Suprapubic skin (tissue), 4 donors: ENCODE measurements at regions not wholly inside any gene's neighbourhood (a gene's known extent, or its start where the extent isn't known, plus 50 kb on each side); places are given as distances from the start of the nearest gene placed in this dataset.

Source experiments
- CTCF ChIP-seq, 2 donors: fragments of 200-600 bp in 1 of 2; fragments of 450-650 bp in 1 of 2; sonication (generic) in 1 of 2; IDR thresholded peaks; one replicate each; pipeline ENCODE4 v1.5.1; 2016 to 2019; ENCODE audit warnings: antibody characterized with exemption in 2 of 2, mild to moderate bottlenecking in 1 of 2, moderate library complexity in 1 of 2
- EP300 ChIP-seq: sonication (generic); formaldehyde crosslinking; IDR thresholded peaks from one replicate; pipeline ENCODE4 v1.6.1; 2017; ENCODE audit warnings: antibody characterized with exemption
- POLR2A ChIP-seq, 2 donors: fragments of 450-650 bp; IDR thresholded peaks; one replicate each; pipeline ENCODE4 v1.6.1; 2017; ENCODE audit warnings: antibody characterized with exemption in 2 of 2, mild to moderate bottlenecking in 2 of 2, moderate library complexity in 2 of 2
- POLR2AphosphoS5 ChIP-seq, 3 donors: sonication (generic); formaldehyde crosslinking; IDR thresholded peaks; one replicate each; pipeline ENCODE4 v1.6.1; 2017; ENCODE audit warnings: antibody characterized with exemption in 3 of 3

GRCh38 chr1:177700856-177701255, 269.0 kb downstream of the SEC16B start:
- TF ChIP-seq CTCF (IDR thresholded peaks at IDR 0.05) (no peak), EP300 (no peak), POLR2A (IDR thresholded peaks at IDR 0.05) (no peak), POLR2AphosphoS5 (IDR thresholded peaks at IDR 0.05) (no peak)
